ENCODE measurements at regions not wholly inside any gene's neighbourhood (a gene's known extent, or its start where the extent isn't known, plus 50 kb on each side); places are given as distances from the start of the nearest gene placed in this dataset.
"Not testable (repeated sequence)": the region's sequence is repeated elsewhere in the genome, so short reads cannot be mapped to it uniquely, and the experiment has no call there.

DNA sequence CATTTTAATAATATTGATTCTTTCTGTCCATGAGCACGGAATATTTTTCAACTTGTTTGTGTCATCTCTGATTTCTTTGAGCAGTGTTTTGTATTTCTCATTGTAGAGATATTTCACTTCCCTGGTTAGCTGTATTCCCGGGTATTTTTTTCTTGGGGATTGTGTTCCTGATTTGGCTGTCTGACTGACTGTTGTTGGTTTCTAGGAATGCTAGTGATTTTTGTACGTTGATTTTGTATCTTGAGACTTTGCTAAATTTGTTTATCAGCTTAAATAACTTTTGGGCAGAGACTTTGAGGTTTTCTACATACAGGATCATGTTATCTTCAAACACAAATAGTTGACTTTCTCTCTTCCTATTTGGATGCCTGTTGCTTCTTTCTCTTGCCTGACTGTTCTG, 418.8 kb upstream of the ALCAM start:
- TF ChIP-seq, protein P1, sequence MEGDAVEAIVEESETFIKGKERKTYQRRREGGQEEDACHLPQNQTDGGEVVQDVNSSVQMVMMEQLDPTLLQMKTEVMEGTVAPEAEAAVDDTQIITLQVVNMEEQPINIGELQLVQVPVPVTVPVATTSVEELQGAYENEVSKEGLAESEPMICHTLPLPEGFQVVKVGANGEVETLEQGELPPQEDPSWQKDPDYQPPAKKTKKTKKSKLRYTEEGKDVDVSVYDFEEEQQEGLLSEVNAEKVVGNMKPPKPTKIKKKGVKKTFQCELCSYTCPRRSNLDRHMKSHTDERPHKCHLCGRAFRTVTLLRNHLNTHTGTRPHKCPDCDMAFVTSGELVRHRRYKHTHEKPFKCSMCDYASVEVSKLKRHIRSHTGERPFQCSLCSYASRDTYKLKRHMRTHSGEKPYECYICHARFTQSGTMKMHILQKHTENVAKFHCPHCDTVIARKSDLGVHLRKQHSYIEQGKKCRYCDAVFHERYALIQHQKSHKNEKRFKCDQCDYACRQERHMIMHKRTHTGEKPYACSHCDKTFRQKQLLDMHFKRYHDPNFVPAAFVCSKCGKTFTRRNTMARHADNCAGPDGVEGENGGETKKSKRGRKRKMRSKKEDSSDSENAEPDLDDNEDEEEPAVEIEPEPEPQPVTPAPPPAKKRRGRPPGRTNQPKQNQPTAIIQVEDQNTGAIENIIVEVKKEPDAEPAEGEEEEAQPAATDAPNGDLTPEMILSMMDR (IDR thresholded peaks at IDR 0.05): no peak
- no peak for ATAC-seq (ENCODE audit: low FRiP score)
- no peak for DNase-seq (ENCODE audit: low spot score)

DNA sequence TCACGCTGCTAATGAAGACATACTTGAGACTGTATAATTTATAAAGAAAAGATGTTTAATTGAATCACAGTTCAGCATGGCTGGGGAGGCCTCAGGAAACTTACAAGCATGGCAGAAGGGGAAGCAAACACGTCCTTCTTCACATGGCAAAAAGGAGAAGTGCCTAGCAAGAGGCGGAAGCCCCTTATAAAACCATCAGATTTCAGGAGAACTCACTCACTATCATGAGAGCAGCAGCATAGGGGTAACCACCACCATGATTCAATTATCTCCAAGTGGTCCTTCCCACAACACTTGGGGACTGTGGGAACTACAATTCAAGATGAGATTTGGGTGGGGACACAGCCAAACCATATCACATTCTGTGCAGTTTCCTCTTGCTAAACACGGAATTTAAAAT, 416.9 kb upstream of the ALCAM start:
- DNase-seq (ENCODE audit: low spot score); ATAC-seq (ENCODE audit: low FRiP score): not testable (repeated sequence)

DNA sequence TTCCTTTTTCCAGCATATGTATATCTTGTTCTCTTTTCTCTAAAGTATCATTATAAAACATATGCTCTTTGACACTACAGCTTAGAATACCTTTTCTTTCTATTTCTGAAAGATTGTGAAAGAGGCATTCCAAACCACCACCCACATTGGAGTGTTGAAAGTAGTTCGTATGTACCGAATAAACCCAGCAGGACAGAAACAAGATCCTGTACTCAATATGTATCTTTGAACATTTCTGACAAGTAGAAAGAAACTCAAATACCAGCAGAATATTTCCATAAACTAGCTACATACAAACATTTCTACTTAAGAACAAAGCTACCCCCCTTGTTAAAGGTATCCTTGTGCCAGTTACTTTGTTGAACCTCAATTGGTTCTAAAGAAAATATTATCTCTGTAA, 415.3 kb upstream of the ALCAM start:
- ATAC-seq (ENCODE audit: low FRiP score) (no peak), DNase-seq (ENCODE audit: low spot score) (no peak)
- TF ChIP-seq, protein P1 (IDR thresholded peaks at IDR 0.05): no peak

GRCh38 chr3:104952146-104952972, 414.4 kb upstream of the ALCAM start:
- TF ChIP-seq, protein P1 (IDR thresholded peaks at IDR 0.05): no peak
- DNase-seq (ENCODE audit: low spot score) (no peak), ATAC-seq (ENCODE audit: low FRiP score) (no peak)

DNA sequence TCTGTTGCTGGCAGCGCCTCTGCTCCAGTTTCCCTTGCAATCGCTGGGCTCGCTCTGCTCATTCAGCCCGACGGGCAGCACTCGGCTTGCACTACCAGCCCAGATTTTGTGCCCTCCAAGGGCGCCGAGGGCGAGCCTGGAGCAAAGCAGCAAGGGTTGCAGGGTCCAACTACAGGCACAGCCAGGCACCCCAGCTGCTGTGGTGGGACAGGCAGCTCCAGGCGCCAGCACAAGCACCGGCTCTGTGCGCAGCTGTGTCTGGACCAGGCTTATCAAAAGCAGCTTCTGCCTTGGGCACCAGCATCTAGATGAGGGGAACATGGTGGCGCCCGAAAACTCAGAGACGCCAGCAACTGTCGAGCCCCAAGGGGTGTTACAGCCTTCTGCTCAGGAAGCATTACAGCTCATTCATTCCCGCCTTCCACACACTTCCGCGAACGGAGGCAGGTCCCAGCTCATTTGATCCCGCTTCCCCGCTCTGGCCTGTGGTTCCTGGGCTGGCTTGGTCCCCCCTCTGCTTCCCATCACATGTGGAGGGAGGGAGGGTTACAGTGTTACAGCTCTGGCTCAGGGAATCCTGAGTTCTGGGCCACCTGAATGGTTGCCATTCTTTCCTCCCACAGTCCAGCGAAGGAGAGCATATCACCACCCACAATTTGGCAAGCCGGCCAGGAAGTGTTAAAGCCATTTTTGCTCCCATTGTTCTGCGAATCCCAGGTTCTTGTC, 409.9 kb upstream of the ALCAM start:
- DNase-seq (ENCODE audit: low spot score): no peak
- TF ChIP-seq, protein P1 (IDR thresholded peaks at IDR 0.05): no peak
- ATAC-seq (ENCODE audit: low FRiP score): no peak

GRCh38 chr3:104960579-104960978, 406.1 kb upstream of the ALCAM start:
- TF ChIP-seq, protein P1 (IDR thresholded peaks at IDR 0.05): no peak
- DNase-seq (ENCODE audit: low spot score) (no peak), ATAC-seq (ENCODE audit: low FRiP score) (no peak)

GRCh38 chr3:104961851-104962250, 404.9 kb upstream of the ALCAM start:
- TF ChIP-seq, protein P1 (IDR thresholded peaks at IDR 0.05): no peak
- DNase-seq (ENCODE audit: low spot score) (no peak), ATAC-seq (ENCODE audit: low FRiP score) (no peak)
